CD4-positive, alpha-beta T cell (primary cell): ENCODE measurements at regions not wholly inside any gene's neighbourhood (a gene's known extent, or its start where the extent isn't known, plus 50 kb on each side); places are given as distances from the start of the nearest gene placed in this dataset.
"Not testable (repeated sequence)": the region's sequence is repeated elsewhere in the genome, so short reads cannot be mapped to it uniquely, and the experiment has no call there.

ENCODE experiments used
- ATAC-seq: fragments of 200-7000 bp; cut with Tn5 transposase; one replicate; pipeline ENCODE4 v1.10.0; 2022; ENCODE audit warnings: mild to moderate bottlenecking; ENCODE audit not compliant: poor library complexity
- CTCF ChIA-PET: fragments of 350-600 bp; sonication (Branson Sonifier 250); formaldehyde crosslinking; loops from one replicate; lab custom pipeline; 2021; ENCODE audit warnings: antibody characterized with exemption, inconsistent platforms; lab: Charles Lee
- POLR2A ChIA-PET: fragments of 350-600 bp; sonication (Branson Sonifier 250); formaldehyde crosslinking; loops from one replicate; lab custom pipeline; 2021; ENCODE audit warnings: antibody characterized with exemption, inconsistent platforms; lab: Charles Lee
- DNase-seq, 14 experiments: peaks; one replicate each; pipeline ENCODE4 v3.0.0-alpha.2; 2013 to 2020; ENCODE audit warnings: mixed read lengths in 2 of 14
- H3K27ac ChIP-seq, 2 donors: one replicate each; pipeline versions ENCODE4 v1.5.1 to v1.7.0; 2013; ENCODE audit warnings: low read length in 2 of 2, low read depth in 1 of 2, mild to moderate bottlenecking in 1 of 2
- H3K27me3 ChIP-seq, 2 experiments: 1 replicate in 1 of 2; 2 replicates in 1 of 2; pipeline versions ENCODE4 v1.6.1 to v1.7.0; 2013; ENCODE audit warnings: low read length in 2 of 2, control low read depth in 1 of 2, mild to moderate bottlenecking in 1 of 2, moderate library complexity in 1 of 2; ENCODE audit not compliant: insufficient read depth in 2 of 2, control insufficient read depth in 1 of 2
- H3K36me3 ChIP-seq: one replicate; pipeline ENCODE4 v1.6.1; 2013; ENCODE audit warnings: low read length, control low read depth; ENCODE audit not compliant: insufficient read depth
- H3K4me1 ChIP-seq: one replicate; pipeline ENCODE4 v1.6.1; 2013; ENCODE audit warnings: low read length, control low read depth; ENCODE audit not compliant: insufficient read depth
- H3K4me3 ChIP-seq: one replicate; pipeline ENCODE4 v1.5.1; 2013; ENCODE audit warnings: mild to moderate bottlenecking, low read length, moderate library complexity
- H3K9me3 ChIP-seq, 2 experiments: 1 replicate in 1 of 2; 2 replicates in 1 of 2; pipeline versions ENCODE4 v1.6.1 to v1.7.0; 2013; ENCODE audit warnings: low read length in 2 of 2, mild to moderate bottlenecking in 2 of 2, control low read depth in 1 of 2, moderate library complexity in 1 of 2; ENCODE audit not compliant: control insufficient read depth in 1 of 2, insufficient read depth in 1 of 2
- H3K27ac Mint-ChIP-seq: one replicate; pipeline ENCODE4 v1.8.0; 2020; ENCODE audit warnings: mixed read lengths
- H3K27me3 Mint-ChIP-seq: one replicate; pipeline ENCODE4 v1.8.0; 2021; ENCODE audit warnings: mixed read lengths
- H3K36me3 Mint-ChIP-seq: one replicate; pipeline ENCODE4 v1.8.0; 2021; ENCODE audit warnings: low read depth, mixed read lengths
- H3K4me1 Mint-ChIP-seq: one replicate; pipeline ENCODE4 v1.8.0; 2021; ENCODE audit warnings: low read depth, mixed read lengths
- H3K4me3 Mint-ChIP-seq: one replicate; pipeline ENCODE4 v1.8.0; 2020; ENCODE audit warnings: mild to moderate bottlenecking, mixed read lengths
- H3K9me3 Mint-ChIP-seq: one replicate; pipeline ENCODE4 v1.8.0; 2020; ENCODE audit warnings: mixed read lengths
- intact Hi-C, 2 experiments: fragments of 100-400 bp; cut with DNase I in 1 of 2; cut with micrococcal nuclease in 1 of 2; formaldehyde crosslinking; loops; one replicate each; pipeline versions ENCODE4 v1.15.1 to v1.9.0; 2023 to 2025; cut with DNase I, micrococcal nuclease
- TF ChIP-seq, protein P1 (sequence below): fragments of 200-600 bp; IDR thresholded peaks from one replicate; pipeline ENCODE4 v1.8.0; 2022; ENCODE audit warnings: antibody characterized with exemption, mild to moderate bottlenecking

- POLR2A ChIA-PET = no interaction called here
- Histone ChIP-seq H3K27ac (no peak overlapping the region), H3K4me3 (no peak overlapping the region), H3K4me1 (no peaks in the 10 kb centered on the region), H3K9me3 (no peaks in the 10 kb centered on the region), H3K27me3 (no peaks in the 10 kb centered on the region), H3K36me3 (no peaks in the 10 kb centered on the region)
- peaks cover 5% of the 10 kb centered on the region for H3K9me3 Mint-ChIP-seq
- H3K36me3 Mint-ChIP-seq = no peaks in the 10 kb centered on the region
- ATAC-seq (no peak), DNase-seq (no peak)
- CTCF ChIA-PET = no interaction called here
- no peaks in the 10 kb centered on the region for H3K27me3 Mint-ChIP-seq
- TF ChIP-seq, protein P1, sequence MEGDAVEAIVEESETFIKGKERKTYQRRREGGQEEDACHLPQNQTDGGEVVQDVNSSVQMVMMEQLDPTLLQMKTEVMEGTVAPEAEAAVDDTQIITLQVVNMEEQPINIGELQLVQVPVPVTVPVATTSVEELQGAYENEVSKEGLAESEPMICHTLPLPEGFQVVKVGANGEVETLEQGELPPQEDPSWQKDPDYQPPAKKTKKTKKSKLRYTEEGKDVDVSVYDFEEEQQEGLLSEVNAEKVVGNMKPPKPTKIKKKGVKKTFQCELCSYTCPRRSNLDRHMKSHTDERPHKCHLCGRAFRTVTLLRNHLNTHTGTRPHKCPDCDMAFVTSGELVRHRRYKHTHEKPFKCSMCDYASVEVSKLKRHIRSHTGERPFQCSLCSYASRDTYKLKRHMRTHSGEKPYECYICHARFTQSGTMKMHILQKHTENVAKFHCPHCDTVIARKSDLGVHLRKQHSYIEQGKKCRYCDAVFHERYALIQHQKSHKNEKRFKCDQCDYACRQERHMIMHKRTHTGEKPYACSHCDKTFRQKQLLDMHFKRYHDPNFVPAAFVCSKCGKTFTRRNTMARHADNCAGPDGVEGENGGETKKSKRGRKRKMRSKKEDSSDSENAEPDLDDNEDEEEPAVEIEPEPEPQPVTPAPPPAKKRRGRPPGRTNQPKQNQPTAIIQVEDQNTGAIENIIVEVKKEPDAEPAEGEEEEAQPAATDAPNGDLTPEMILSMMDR = no peak
- H3K27ac Mint-ChIP-seq = no peak overlapping the region
- H3K4me3 Mint-ChIP-seq = no peak overlapping the region
- intact Hi-C loops = no loop called here
- H3K4me1 Mint-ChIP-seq = no peaks in the 10 kb centered on the region
Observed at GRCh38 chr17:71447644-71448043, 673.2 kb upstream of the SOX9 start.

GRCh38 chr17:71450657-71451056, 670.2 kb upstream of the SOX9 start:
- H3K9me3 ChIP-seq, H3K9me3 Mint-ChIP-seq, H3K4me1 Mint-ChIP-seq, H3K27ac Mint-ChIP-seq, ATAC-seq, H3K4me3 Mint-ChIP-seq, H3K4me1 ChIP-seq, H3K27ac ChIP-seq, H3K27me3 ChIP-seq, intact Hi-C loops, H3K4me3 ChIP-seq, H3K36me3 Mint-ChIP-seq, H3K36me3 ChIP-seq, CTCF ChIA-PET, H3K27me3 Mint-ChIP-seq, DNase-seq, POLR2A ChIA-PET: not testable (repeated sequence)

DNA sequence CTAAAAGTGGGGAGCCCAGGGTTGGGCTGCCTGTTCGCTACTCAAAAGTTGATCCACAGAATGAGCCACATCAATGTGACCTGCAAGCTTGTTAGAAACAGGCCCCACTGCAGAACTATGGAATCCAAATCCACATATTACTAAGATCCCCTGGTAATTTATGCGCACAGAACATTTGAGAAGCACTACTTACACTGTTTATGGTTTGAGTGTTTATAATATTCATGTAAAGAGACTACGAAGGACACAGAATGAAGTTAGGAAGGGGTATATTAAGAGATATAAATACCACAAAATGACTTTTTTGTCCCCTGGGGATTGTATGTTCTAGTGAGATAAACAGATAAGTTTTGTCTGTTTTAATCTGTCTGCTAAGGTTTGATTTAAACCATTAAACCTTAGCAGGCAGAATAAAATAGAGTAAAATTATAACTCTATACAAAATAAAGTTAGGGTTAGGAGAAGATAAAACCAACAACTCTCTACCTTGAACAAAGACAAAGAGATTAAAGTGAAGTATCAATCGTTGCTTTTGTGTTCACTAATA, 666.9 kb upstream of the SOX9 start:
- Mint-ChIP-seq H3K27ac (no peak overlapping the region), H3K27me3 (no peaks in the 10 kb centered on the region), H3K36me3 (no peaks in the 10 kb centered on the region), H3K4me1 (no peaks in the 10 kb centered on the region), H3K4me3 (no peak overlapping the region), H3K9me3 (no peaks in the 10 kb centered on the region)
- Histone ChIP-seq H3K4me1 (no peaks in the 10 kb centered on the region), H3K36me3 (no peaks in the 10 kb centered on the region), H3K4me3 (no peak overlapping the region), H3K27ac (no peak overlapping the region), H3K9me3 (no peaks in the 10 kb centered on the region), H3K27me3 (no peaks in the 10 kb centered on the region)
- DNase-seq (no peak), ATAC-seq (no peak)
- ChIA-PET POLR2A (no interaction called here), CTCF (no interaction called here)
- intact Hi-C loops = no loop called here
- TF ChIP-seq, protein P1 = no peak

DNA sequence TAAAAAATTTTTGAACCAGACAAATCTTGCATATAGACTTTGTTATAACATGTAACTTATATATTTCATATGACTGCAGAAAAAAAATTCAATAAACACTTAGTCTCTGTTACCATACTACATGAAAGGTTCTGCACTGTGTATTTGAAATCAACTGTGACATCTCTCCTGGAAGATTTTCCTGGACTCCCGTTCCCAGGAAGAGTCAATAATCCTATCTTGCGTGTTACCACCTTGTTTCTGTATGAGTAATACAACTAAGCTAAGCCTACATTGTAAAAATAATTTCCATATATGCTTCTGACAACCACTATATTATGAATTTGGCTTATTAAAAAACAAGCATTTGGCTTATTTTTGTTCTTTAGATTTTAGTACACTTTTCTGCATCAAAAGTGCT, 665.6 kb upstream of the SOX9 start:
- DNase-seq = no peak
- ChIA-PET POLR2A (no interaction called here), CTCF (no interaction called here)
- no peak overlapping the region for H3K4me3 Mint-ChIP-seq
- H3K27me3 ChIP-seq = no peaks in the 10 kb centered on the region
- H3K27ac ChIP-seq = no peak overlapping the region
- no peaks in the 10 kb centered on the region for H3K27me3 Mint-ChIP-seq
- intact Hi-C loops = no loop called here
- no peaks in the 10 kb centered on the region for H3K4me1 Mint-ChIP-seq
- H3K4me1 ChIP-seq = no peaks in the 10 kb centered on the region
- no peaks in the 10 kb centered on the region for H3K9me3 Mint-ChIP-seq
- no peaks in the 10 kb centered on the region for H3K36me3 Mint-ChIP-seq
- no peak overlapping the region for H3K4me3 ChIP-seq
- TF ChIP-seq, protein P1 = no peak
- peaks cover 0 to 4% of the 10 kb centered on the region in 2 experiments for H3K9me3 ChIP-seq
- ATAC-seq = no peak
- H3K27ac Mint-ChIP-seq = no peak overlapping the region
- H3K36me3 ChIP-seq = no peaks in the 10 kb centered on the region
